Activated T-cell treated with anti-CD3 and anti-CD28 coated beads, Interleukin-2, amount 50 U/mL, for 24 hours (primary cell): ENCODE measurements at regions not wholly inside any gene's neighbourhood (a gene's known extent, or its start where the extent isn't known, plus 50 kb on each side); places are given as distances from the start of the nearest gene placed in this dataset.
"Not testable (repeated sequence)": the region's sequence is repeated elsewhere in the genome, so short reads cannot be mapped to it uniquely, and the experiment has no call there.

ENCODE experiments used
- DNase-seq: peaks from one replicate; pipeline ENCODE4 v3.0.0-alpha.2; 2020
- H3K27ac Mint-ChIP-seq: 2 replicates; pipeline ENCODE4 v1.8.0; 2020; ENCODE audit warnings: mild to moderate bottlenecking, mixed read lengths
- H3K27me3 Mint-ChIP-seq: 2 replicates; pipeline ENCODE4 v1.8.0; 2020; ENCODE audit warnings: mixed read lengths
- H3K36me3 Mint-ChIP-seq: 2 replicates; pipeline ENCODE4 v1.8.0; 2020; ENCODE audit warnings: low read depth, mixed read lengths
- H3K4me1 Mint-ChIP-seq: 2 replicates; pipeline ENCODE4 v1.8.0; 2020; ENCODE audit warnings: low read depth, mixed read lengths
- H3K4me3 Mint-ChIP-seq: 2 replicates; pipeline ENCODE4 v1.8.0; 2020; ENCODE audit warnings: mild to moderate bottlenecking, moderate library complexity, mixed read lengths
- H3K9me3 Mint-ChIP-seq: 2 replicates; pipeline ENCODE4 v1.8.0; 2020; ENCODE audit warnings: mixed read lengths

DNA sequence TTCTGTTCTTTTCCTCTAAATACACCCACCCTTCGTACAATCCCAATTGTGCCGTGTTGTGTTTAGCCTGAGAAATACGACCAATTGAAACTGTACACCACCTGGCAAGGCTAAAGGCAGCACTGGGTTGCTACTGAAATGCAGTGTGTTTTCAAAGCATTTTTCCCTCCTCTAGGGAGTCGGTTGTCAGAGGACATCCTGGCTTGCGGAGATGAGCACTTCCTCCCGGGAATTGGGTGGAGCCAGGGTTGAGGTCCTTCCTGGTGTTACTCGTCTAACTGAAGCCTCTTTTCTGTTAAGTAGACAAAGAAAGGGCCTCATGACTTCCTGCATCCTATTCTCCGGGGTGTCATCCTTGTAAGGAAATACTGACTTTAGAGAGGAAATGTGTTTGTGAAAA lies 133.5 kb downstream of the MTPAP start:
- Mint-ChIP-seq H3K4me1 (peaks cover 9% of the 10 kb centered on the region), H3K27me3 (peaks cover 37% of the 10 kb centered on the region), H3K27ac (no peak overlapping the region), H3K36me3 (no peaks in the 10 kb centered on the region), H3K9me3 (no peaks in the 10 kb centered on the region), H3K4me3 (no peak overlapping the region)
- no peak for DNase-seq

DNA sequence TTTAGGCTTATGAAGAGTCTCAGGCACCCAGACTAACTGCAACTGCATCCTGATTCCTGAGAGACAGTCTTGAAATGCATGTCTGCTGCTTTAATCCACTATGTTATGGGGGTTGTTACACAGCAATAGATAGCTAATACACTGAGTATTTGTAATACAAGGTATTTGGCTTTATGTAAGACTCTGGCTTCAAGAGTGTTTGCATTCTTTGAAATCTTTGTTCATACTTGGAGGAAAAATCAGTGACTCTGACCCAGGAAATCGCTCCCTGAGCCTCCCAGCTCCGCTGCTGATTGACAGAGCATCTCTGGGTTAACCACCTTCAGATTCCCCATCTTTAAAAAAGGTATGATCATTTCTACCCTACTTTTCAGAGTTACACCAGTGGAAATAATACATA lies 133.9 kb downstream of the MTPAP start:
- H3K4me3 Mint-ChIP-seq, result no peak overlapping the region
- H3K9me3 Mint-ChIP-seq, result no peaks in the 10 kb centered on the region
- H3K27ac Mint-ChIP-seq, result no peak overlapping the region
- peaks cover 5% of the 10 kb centered on the region for H3K4me1 Mint-ChIP-seq
- H3K27me3 Mint-ChIP-seq, result peaks cover 33% of the 10 kb centered on the region
- no peak for DNase-seq
- no peaks in the 10 kb centered on the region for H3K36me3 Mint-ChIP-seq

DNA sequence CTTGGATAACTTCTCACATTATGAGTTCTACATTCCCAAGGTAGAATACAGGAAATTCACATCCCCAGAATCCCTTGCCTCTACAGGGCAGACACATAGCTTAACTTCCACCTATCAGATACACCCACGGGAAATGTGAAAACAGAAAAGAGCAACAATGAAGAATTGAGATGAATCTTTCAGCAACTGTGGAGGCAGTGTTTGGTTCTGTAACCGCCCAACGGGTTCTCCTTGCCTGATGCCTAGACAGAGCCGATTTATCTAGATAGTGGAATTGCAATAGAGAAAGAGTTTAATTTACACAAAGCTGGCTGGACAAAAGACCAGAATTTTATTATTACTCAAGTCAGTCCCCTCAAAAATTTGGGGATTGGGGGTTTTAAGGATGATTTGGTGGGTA lies 138.8 kb downstream of the MTPAP start:
- no peak for DNase-seq
- Mint-ChIP-seq H3K36me3 (no peaks in the 10 kb centered on the region), H3K4me1 (no peaks in the 10 kb centered on the region), H3K27ac (no peak overlapping the region), H3K4me3 (no peak overlapping the region), H3K27me3 (peaks cover 19% of the 10 kb centered on the region), H3K9me3 (no peaks in the 10 kb centered on the region)

DNA sequence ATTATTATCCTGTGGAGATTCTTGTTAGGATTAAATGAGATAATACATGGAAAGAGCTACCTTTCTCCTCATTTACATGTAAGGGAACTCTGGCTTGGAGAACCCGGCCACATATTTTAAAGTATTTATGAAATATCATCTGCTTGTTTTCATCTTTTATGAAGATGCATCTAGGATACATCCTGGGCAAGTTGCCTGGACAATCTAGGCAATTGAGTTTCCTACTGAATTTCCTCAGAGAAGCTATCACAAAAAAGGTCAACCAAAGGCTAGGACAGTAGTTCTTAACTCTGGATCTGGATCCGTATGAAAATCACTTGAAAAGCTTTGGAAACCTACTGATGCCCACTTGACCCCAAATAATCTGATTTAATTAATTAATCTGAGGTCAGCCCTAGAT lies 140.7 kb downstream of the MTPAP start:
- Mint-ChIP-seq H3K27me3 (peaks cover 11% of the 10 kb centered on the region), H3K4me3 (no peak overlapping the region), H3K36me3 (no peaks in the 10 kb centered on the region), H3K9me3 (peaks cover 5% of the 10 kb centered on the region), H3K4me1 (no peaks in the 10 kb centered on the region), H3K27ac (no peak overlapping the region)
- no peak for DNase-seq

DNA sequence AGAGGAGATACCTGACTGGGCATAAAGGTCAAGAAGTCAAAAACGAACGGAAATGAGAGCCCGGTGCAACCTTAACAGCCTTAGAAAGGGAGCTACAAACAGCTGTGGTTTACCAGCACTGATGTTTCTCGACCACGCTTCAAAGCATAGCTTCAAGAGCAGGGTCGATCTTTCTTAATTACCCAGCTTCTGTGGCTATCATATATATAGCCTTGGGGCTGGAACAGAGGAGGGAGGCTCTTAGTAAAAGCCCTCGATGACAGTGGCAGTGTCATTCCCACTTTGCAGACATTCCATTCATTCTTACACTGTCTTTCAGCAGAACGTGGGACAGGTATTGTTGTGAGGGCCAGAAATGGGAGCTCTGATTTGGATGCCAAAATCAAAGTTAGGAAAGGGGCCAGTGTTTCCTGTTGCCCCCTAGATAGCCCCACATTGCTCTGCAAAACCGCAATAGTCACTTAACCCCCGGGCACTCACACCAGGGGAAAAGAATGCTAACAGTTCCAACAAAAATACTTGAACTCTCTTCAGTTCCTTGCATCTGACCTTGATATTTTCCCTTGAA lies 141.5 kb downstream of the MTPAP start:
- H3K27ac Mint-ChIP-seq, result no peak overlapping the region
- no peak overlapping the region for H3K4me3 Mint-ChIP-seq
- H3K9me3 Mint-ChIP-seq, result peaks cover 5% of the 10 kb centered on the region
- peaks cover 11% of the 10 kb centered on the region for H3K27me3 Mint-ChIP-seq
- H3K4me1 Mint-ChIP-seq, result no peaks in the 10 kb centered on the region
- H3K36me3 Mint-ChIP-seq, result no peaks in the 10 kb centered on the region
- DNase-seq, result no peak

DNA sequence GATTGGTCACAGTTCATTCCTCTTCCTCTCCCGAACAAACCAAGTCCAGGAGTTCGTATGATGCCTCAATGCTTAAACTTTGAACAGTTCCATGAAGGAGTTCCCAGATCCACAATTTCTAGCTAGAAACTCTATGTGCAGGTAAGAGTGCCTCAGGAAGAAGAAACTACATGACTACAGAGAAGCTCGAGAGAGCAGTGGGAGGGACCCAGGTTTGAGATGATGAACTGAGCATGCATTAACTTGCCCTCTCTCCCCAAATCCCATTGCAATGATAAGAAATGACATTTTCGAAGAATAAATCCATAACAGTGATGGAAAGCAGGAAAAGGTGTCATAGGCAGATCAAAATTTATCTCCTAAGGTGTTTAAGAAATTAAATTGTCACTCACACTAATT lies 140.6 kb upstream of the JCAD start:
- no peaks in the 10 kb centered on the region for H3K36me3 Mint-ChIP-seq
- no peak for DNase-seq

DNA sequence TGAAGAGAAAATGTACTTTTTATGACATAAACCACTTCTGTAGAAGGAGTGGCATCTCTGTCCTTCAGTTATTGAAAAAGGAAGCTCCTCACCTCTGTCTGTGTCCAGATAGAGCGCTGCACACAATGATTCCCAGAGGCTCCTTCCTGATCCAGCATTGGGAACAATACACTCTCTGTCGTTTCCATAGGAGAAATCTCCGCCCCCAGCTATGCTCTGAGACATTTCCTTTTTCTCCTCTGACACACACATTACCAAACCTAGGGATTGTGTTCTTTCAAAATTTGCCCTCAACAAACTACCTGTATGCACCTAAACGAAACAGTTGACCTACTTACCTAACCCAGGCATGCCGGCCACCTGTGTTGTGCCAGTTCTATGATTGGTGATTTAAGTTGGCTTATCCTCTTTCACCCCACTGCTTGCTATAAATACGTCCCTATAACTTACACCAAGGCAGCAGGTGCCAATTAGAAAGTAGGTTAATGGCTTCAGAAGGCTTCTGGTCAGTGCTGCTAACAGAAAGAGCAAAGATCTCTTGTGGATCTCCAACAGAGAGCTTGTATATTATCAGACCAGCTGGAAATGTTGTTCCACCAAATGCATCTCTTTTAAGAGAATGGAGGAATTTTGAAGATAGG lies 140.1 kb upstream of the JCAD start:
- H3K9me3 Mint-ChIP-seq, result peaks cover 5% of the 10 kb centered on the region
- no peak overlapping the region for H3K27ac Mint-ChIP-seq
- no peaks in the 10 kb centered on the region for H3K4me1 Mint-ChIP-seq
- H3K27me3 Mint-ChIP-seq, result peaks cover 49% of the 10 kb centered on the region
- no peak overlapping the region for H3K4me3 Mint-ChIP-seq
- no peak for DNase-seq
- no peaks in the 10 kb centered on the region for H3K36me3 Mint-ChIP-seq

More for the DNA sequence above, 140.6 kb upstream of the JCAD start:
- Mint-ChIP-seq H3K27ac (no peak overlapping the region), H3K9me3 (peaks cover 5% of the 10 kb centered on the region), H3K4me1 (no peaks in the 10 kb centered on the region), H3K4me3 (no peak overlapping the region), H3K27me3 (peaks cover 47% of the 10 kb centered on the region)

DNA sequence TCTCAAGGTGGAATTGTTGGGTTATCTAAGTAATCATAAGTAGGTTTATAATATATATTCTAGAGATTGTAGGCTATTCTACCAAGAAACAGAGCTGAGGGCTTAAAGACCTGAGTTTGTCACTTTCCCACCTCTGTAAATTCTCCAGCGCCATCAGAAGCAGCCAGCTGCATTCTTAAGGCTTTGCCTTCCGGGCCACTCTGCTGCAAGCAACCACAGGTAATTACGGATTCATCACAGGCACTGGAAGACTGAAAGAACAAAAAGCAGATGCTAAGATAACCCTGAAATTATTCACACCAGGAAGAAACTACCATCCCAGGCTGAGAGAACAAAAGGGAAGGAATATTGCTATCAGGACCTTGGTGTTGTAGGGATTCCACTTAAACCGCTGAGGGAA lies 137.8 kb upstream of the JCAD start:
- Mint-ChIP-seq H3K9me3 (peaks cover 3% of the 10 kb centered on the region), H3K36me3 (no peaks in the 10 kb centered on the region), H3K27ac (no peak overlapping the region), H3K4me3 (no peak overlapping the region), H3K4me1 (peaks cover 2% of the 10 kb centered on the region), H3K27me3 (peaks cover 45% of the 10 kb centered on the region)
- no peak for DNase-seq

DNA sequence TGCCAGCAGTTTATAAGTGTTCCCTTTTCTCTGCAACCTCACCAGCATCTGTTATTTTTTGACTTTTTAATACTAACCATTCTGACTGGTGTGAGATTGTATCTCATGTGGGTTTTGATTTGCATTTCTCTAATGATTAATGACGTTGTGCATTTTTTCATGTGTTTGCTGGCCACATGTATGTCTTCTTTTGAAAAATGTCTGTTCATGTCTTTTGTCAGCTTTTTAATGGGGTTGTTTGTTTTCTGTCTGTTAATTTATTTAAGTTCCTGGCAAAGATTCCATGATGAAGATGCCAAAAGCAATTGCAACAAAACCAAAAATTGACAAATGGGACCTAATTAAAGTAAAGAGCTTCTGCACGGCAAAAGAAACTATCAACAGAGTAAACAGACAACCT lies 137.2 kb upstream of the JCAD start:
- H3K36me3 Mint-ChIP-seq, H3K4me3 Mint-ChIP-seq, DNase-seq, H3K9me3 Mint-ChIP-seq, H3K27ac Mint-ChIP-seq, H3K4me1 Mint-ChIP-seq: not testable (repeated sequence)
- peaks cover 42% of the 10 kb centered on the region for H3K27me3 Mint-ChIP-seq

DNA sequence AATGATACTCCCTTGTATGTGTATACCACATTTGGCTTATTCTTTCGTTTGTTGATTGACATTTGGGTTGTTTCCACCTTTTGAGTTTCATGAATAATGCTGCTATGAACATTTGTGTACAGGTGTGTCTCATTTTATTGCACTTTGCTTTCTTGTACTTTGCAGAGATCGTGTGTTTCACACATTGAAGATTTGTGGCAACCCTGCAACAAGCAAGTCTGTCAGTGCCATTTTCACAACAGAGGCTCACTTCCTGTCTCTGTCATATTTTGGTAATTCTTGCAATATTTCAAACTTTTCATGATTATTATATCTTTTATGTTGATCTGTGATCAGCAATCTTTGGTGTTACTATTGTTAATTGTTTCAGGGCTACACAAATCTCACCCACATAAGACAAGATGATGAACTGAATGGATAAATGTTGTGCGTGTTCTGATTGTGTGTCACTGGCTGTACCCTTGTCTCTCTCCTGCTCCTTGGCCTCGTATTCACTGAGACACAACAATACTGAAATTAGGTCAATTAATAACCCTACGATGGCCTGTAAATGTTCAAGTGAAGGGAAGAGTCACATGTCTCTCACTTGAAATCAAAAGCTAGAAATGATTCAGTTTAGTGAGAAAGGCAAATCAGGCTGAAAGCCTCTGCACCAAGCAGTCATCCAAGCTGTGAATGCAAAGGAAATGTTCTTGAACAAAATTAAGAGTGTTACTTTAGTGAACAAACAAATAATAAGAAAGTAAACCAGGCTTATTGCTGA lies 133.6 kb upstream of the JCAD start:
- no peaks in the 10 kb centered on the region for H3K36me3 Mint-ChIP-seq
- DNase-seq, result no peak
- H3K4me1 Mint-ChIP-seq, result peaks cover 2% of the 10 kb centered on the region
- H3K9me3 Mint-ChIP-seq, result peaks cover 3% of the 10 kb centered on the region
- H3K27me3 Mint-ChIP-seq, result peaks cover 20% of the 10 kb centered on the region
- H3K27ac Mint-ChIP-seq, result no peak overlapping the region
- H3K4me3 Mint-ChIP-seq, result no peak overlapping the region

DNA sequence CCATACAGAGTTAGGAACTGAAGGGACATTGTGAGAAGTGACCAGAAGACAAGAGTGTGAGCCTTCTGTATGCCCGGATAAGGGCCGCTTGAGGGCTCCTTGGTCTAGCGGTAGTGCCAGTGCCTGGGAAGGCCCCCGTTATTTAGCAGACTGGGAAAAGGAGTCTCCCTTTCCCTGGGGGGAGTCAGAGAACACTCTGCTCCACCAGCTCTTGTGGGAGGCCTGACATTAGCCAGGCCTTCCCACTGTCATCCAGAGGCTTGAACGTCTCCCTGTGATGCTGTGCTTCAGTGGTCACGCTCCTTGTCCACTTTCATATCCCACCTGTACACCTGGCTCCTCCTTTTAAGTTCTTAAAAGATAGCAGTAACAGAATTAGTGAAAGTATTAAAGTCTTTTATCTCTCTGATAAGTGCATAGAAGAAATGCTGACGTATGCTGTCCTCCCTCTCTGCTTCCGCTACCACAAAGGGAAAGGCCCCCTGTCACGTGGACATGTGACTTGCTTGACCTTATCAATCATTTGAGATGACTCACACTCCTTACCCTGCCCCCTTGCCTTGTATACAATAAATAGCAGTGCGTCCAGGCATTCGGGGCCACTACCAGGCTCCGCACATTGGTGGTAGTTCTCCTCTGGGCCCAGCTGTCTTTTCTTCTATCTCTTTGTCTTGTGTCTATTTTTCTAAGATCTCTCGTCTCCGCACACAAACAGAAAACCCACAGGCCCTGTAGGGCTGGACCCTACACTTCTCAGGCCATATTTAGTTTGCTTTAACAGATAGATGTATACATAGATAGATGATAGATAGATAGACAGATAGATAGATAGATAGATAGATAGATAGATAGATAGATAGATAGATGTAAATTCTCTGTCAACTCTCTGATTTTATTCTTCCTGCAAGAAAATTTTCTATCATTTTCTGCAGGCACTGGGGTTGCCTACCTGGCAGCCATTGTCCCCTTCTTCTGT lies 131.5 kb upstream of the JCAD start:
- Mint-ChIP-seq H3K27ac (no peak overlapping the region), H3K27me3 (peaks cover 8% of the 10 kb centered on the region), H3K36me3 (no peaks in the 10 kb centered on the region), H3K9me3 (peaks cover 3% of the 10 kb centered on the region), H3K4me1 (peaks cover 2% of the 10 kb centered on the region), H3K4me3 (no peak overlapping the region)
- DNase-seq, result no peak

DNA sequence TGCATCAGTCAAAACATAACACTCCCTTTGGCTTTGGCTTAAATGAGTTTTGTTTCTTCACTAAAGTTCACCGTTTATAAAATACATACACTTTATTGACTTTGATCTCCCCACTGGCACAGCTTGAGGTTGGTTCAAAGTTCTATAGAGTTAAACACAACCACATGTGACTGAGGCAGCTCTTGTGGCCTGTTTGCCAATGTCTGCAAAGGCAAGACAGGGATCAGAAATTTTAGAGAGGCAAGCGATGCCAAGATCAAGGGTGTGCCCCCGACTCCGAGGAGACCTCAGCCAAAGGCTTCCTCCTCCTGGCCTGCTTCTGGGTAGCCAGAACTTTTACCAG lies 129.8 kb upstream of the JCAD start:
- Mint-ChIP-seq H3K4me1 (peaks cover 2% of the 10 kb centered on the region), H3K36me3 (no peaks in the 10 kb centered on the region), H3K9me3 (peaks cover under 1% of the 10 kb centered on the region), H3K4me3 (no peak overlapping the region), H3K27ac (no peak overlapping the region), H3K27me3 (peaks cover 4% of the 10 kb centered on the region)
- no peak for DNase-seq

DNA sequence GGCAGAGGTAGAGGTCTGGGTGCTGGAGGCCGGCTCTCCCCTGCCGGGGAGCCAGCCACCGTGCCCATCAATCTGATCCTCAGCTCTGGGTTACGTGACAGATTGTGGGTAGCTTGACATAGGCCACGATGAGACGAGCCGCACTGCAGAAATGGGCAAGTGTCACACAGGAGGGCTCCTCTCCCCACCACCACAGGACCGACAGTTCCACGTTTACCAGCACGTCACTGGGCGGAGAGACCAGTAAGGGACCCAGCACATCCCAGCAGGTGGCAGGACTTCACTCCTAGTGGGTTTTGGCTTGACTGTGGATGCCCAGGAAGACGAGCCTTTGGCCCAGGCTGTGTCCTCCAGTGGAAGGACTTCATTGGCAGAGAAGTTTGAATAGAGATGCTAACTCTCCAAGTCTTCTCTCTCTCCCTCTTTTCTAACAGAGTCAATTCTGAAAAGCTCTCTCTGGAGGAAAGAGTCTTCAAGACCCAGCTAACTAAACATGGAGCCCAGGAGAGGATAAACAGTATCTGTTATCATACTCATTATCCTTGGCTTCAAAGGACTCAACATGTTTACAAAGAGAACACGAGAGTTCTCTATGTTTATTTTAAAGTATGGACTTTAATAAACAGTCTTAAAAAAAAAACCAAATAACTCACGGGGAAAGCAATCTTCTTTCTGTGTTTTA lies 129.3 kb upstream of the JCAD start:
- Mint-ChIP-seq H3K4me1 (peaks cover 2% of the 10 kb centered on the region), H3K4me3 (no peak overlapping the region), H3K36me3 (no peaks in the 10 kb centered on the region), H3K9me3 (no peaks in the 10 kb centered on the region), H3K27ac (no peak overlapping the region), H3K27me3 (peaks cover 4% of the 10 kb centered on the region)
- no peak for DNase-seq

DNA sequence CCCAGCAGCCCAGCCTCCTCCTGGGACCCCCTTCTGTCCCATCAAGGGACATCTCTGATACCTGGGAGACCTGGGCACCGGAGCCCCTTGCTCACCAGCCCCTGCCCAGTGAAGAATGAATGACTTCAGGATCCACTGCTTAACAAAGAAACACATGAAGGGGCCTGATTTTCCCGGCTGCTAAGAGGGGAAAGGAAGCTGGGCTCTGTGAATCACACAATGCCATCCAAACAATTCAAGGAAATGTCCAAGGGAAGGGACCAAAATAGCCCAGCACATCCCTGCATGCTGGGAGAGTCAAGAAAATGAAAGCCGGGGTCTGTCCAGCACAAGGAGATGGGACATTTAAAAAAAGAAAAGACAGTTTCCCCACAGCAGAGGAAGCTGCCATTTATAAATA lies 128.7 kb upstream of the JCAD start:
- Mint-ChIP-seq H3K9me3 (no peaks in the 10 kb centered on the region), H3K27ac (no peak overlapping the region), H3K4me3 (no peak overlapping the region), H3K4me1 (peaks cover 2% of the 10 kb centered on the region), H3K36me3 (no peaks in the 10 kb centered on the region), H3K27me3 (peaks cover 4% of the 10 kb centered on the region)
- no peak for DNase-seq
